PFSK-1 (cell line): ENCODE measurements at regions not wholly inside any gene's neighbourhood (a gene's known extent, or its start where the extent isn't known, plus 50 kb on each side); places are given as distances from the start of the nearest gene placed in this dataset.

Source experiments
- FOXP2 ChIP-seq: optimal IDR thresholded peaks from 2 replicates; pipeline ENCODE3; 2011; ENCODE audit warnings: borderline replicate concordance, control low read depth, inconsistent platforms; ENCODE audit not compliant: insufficient read depth; ENCODE audit errors: extremely low read length, extremely low read depth
- POLR2AphosphoS5 ChIP-seq: IDR thresholded peaks from 2 replicates; pipeline ENCODE4 v1.6.1; 2012; ENCODE audit warnings: low read depth, mild to moderate bottlenecking, control low read depth, low read length, moderate library complexity
- REST ChIP-seq, 2 experiments: IDR thresholded peaks; 2 replicates each; pipeline versions ENCODE4 v1.6.1 to v1.8.0; 2011 to 2012; ENCODE audit warnings: low read depth in 2 of 2, low read length in 2 of 2, control low read depth in 1 of 2, inconsistent platforms in 1 of 2, mild to moderate bottlenecking in 1 of 2, moderate library complexity in 1 of 2; ENCODE audit not compliant: insufficient read depth in 1 of 2
- SIN3A ChIP-seq: IDR thresholded peaks from 2 replicates; pipeline ENCODE4 v1.6.1; 2012; ENCODE audit warnings: mild to moderate bottlenecking, low read length, moderate library complexity, borderline replicate concordance; ENCODE audit not compliant: insufficient read depth
- TAF1 ChIP-seq: IDR thresholded peaks from 2 replicates; pipeline ENCODE4 v1.6.1; 2012; ENCODE audit warnings: low read length, control low read depth, borderline replicate concordance; ENCODE audit not compliant: insufficient read depth

- TF ChIP-seq TAF1 (no peak), SIN3A (no peak), POLR2AphosphoS5 (no peak), REST (IDR thresholded peaks at IDR 0.05; ENCODE audit: insufficient read depth in 1 of 2, low read depth in 2 of 2, low read length in 2 of 2) (no peak), FOXP2 (no peak)
Measured at GRCh38 chr9:107141967-107142366, 141.1 kb upstream of the RAD23B start.

- TF ChIP-seq POLR2AphosphoS5 (no peak), SIN3A (no peak), TAF1 (no peak), REST (IDR thresholded peaks at IDR 0.05; ENCODE audit: insufficient read depth in 1 of 2, low read depth in 2 of 2, low read length in 2 of 2) (no peak), FOXP2 (no peak)
Measured at GRCh38 chr9:107142430-107142829, 140.6 kb upstream of the RAD23B start.

- no peak for TF ChIP-seq TAF1
- no peak for TF ChIP-seq REST (IDR thresholded peaks at IDR 0.05; ENCODE audit: insufficient read depth in 1 of 2, low read depth in 2 of 2, low read length in 2 of 2)
- TF ChIP-seq POLR2AphosphoS5: no peak
- TF ChIP-seq SIN3A: no peak
- no peak for TF ChIP-seq FOXP2
Measured at GRCh38 chr9:107142896-107143603, 140.0 kb upstream of the RAD23B start.

- no peak for TF ChIP-seq POLR2AphosphoS5
- no peak for TF ChIP-seq TAF1
- TF ChIP-seq SIN3A: no peak
- TF ChIP-seq REST (IDR thresholded peaks at IDR 0.05; ENCODE audit: insufficient read depth in 1 of 2, low read depth in 2 of 2, low read length in 2 of 2): no peak
- TF ChIP-seq FOXP2: no peak
Measured at GRCh38 chr9:107144475-107144874, 138.6 kb upstream of the RAD23B start.
